ENCODE measurements at regions not wholly inside any gene's neighbourhood (a gene's known extent, or its start where the extent isn't known, plus 50 kb on each side); places are given as distances from the start of the nearest gene placed in this dataset.

DNA sequence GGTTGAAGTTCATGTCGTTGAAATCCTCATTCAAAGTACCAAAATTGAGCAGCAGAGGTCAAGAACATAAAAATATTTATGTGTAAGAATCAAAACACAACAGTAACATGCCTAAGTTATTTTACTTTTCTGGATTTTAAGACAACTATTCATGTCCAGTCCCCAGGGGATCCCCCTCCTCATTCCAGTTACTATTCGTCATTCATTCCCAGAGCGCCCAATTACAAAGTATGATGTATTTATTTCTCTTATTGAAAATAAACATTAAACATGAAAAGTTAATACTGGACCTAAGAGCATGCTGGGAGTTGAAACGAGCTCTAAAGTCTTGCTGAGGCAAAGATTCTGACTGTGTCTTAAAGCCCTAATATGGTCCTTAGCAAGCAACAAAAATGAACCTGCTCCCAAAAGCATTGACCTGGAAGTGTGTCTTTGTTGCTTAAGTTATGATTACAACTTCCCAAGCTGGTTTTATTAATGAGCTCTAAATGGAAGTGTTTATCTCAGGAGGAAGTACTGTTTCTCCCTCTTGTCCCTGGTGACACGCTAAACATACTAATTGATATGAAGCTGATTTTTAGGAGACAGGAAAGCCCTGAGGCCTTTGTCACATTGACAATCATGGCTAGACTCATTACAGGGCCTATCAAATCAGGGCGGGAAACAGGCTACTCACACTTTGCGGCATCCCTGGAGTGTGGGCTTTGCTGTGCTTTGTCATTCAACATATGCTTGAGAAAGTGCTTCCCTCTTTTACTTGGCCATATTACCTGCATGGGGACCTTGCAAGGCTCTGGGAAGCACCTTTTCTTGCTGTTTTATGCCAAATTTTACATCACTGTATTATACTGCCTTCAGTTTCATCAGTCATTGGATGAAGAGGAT, 192.2 kb upstream of the DTNBP1 start:
- H3K9me2 ChIP-seq, result no peaks in the 10 kb centered on the region
- H4K20me1 ChIP-seq (ENCODE audit: insufficient read depth), result no peaks in the 10 kb centered on the region

More for the DNA sequence above, 192.2 kb upstream of the DTNBP1 start:
- Histone ChIP-seq H3K79me2 (ENCODE audit: insufficient read depth) (no peaks in the 10 kb centered on the region), H3K4me3 (ENCODE audit: low read depth in 2 of 2, low read length in 1 of 2) (no peak overlapping the region), H2AFZ (ENCODE audit: low read depth) (no peak overlapping the region), H3K27me3 (ENCODE audit: insufficient read depth) (no peaks in the 10 kb centered on the region), H3K9me3 (no peaks in the 10 kb centered on the region), H3K27ac (ENCODE audit: low read depth in 2 of 2, low read length in 1 of 2) (no peak overlapping the region), H3F3A (replicated peaks; ENCODE audit: insufficient read depth) (no peaks in the 10 kb centered on the region), H3K4me1 (ENCODE audit: control insufficient read depth in 1 of 2, insufficient read depth in 2 of 2, low read depth in 1 of 2, low read length in 1 of 2) (no peaks in the 10 kb centered on the region; a peak in 1 of 4 replicates), H3K9ac (no peak overlapping the region), H3K36me3 (replicated peaks in 1 of 2; ENCODE audit: control insufficient read depth in 1 of 2, insufficient read depth in 2 of 2, low read length in 1 of 2) (no peaks in the 10 kb centered on the region), H3K4me2 (no peak overlapping the region)
- WGBS (ENCODE audit: low lambda C conversion rate), result 51% methylated on average over 7 of the region's 7 CpGs
- ChIA-PET POLR2A (no interaction called here), CTCF (interaction anchor here (1.2 kb wide), 1 partner anchor 11 kb away, joined by 3 read pairs; no protein-coding TSS in a partner anchor)
- TF ChIP-seq, protein P1, sequence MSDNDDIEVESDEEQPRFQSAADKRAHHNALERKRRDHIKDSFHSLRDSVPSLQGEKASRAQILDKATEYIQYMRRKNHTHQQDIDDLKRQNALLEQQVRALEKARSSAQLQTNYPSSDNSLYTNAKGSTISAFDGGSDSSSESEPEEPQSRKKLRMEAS (IDR thresholded peaks at IDR 0.05; ENCODE audit: low read depth), result no peak
- no peak for TF ChIP-seq SMC3 (IDR thresholded peaks at IDR 0.05; ENCODE audit: low read depth, low read length)
- TF ChIP-seq, protein P2, sequence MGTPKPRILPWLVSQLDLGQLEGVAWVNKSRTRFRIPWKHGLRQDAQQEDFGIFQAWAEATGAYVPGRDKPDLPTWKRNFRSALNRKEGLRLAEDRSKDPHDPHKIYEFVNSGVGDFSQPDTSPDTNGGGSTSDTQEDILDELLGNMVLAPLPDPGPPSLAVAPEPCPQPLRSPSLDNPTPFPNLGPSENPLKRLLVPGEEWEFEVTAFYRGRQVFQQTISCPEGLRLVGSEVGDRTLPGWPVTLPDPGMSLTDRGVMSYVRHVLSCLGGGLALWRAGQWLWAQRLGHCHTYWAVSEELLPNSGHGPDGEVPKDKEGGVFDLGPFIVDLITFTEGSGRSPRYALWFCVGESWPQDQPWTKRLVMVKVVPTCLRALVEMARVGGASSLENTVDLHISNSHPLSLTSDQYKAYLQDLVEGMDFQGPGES (IDR thresholded peaks at IDR 0.05; ENCODE audit: low read depth, low read length), result no peak
- no peak for TF ChIP-seq RXRA (IDR thresholded peaks at IDR 0.05; ENCODE audit: borderline replicate concordance, low read depth)
- TF ChIP-seq POLR2AphosphoS5 (IDR thresholded peaks at IDR 0.05; ENCODE audit: low read depth, low read length), result no peak
- TF ChIP-seq, protein P3, sequence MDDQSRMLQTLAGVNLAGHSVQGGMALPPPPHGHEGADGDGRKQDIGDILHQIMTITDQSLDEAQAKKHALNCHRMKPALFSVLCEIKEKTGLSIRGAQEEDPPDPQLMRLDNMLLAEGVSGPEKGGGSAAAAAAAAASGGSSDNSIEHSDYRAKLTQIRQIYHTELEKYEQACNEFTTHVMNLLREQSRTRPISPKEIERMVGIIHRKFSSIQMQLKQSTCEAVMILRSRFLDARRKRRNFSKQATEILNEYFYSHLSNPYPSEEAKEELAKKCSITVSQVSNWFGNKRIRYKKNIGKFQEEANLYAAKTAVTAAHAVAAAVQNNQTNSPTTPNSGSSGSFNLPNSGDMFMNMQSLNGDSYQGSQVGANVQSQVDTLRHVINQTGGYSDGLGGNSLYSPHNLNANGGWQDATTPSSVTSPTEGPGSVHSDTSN (IDR thresholded peaks at IDR 0.05), result no peak
- TF ChIP-seq EZH2phosphoT487 (IDR thresholded peaks at IDR 0.05; ENCODE audit: borderline replicate concordance, low read depth), result no peak
- TF ChIP-seq, protein P4, sequence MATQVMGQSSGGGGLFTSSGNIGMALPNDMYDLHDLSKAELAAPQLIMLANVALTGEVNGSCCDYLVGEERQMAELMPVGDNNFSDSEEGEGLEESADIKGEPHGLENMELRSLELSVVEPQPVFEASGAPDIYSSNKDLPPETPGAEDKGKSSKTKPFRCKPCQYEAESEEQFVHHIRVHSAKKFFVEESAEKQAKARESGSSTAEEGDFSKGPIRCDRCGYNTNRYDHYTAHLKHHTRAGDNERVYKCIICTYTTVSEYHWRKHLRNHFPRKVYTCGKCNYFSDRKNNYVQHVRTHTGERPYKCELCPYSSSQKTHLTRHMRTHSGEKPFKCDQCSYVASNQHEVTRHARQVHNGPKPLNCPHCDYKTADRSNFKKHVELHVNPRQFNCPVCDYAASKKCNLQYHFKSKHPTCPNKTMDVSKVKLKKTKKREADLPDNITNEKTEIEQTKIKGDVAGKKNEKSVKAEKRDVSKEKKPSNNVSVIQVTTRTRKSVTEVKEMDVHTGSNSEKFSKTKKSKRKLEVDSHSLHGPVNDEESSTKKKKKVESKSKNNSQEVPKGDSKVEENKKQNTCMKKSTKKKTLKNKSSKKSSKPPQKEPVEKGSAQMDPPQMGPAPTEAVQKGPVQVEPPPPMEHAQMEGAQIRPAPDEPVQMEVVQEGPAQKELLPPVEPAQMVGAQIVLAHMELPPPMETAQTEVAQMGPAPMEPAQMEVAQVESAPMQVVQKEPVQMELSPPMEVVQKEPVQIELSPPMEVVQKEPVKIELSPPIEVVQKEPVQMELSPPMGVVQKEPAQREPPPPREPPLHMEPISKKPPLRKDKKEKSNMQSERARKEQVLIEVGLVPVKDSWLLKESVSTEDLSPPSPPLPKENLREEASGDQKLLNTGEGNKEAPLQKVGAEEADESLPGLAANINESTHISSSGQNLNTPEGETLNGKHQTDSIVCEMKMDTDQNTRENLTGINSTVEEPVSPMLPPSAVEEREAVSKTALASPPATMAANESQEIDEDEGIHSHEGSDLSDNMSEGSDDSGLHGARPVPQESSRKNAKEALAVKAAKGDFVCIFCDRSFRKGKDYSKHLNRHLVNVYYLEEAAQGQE (IDR thresholded peaks at IDR 0.05; ENCODE audit: low read depth, low read length), result no peak
- no peak for TF ChIP-seq TEAD4 (IDR thresholded peaks at IDR 0.05; ENCODE audit: borderline replicate concordance, insufficient read depth)
- TF ChIP-seq FOXJ3 (CRISPR knock-in tag; IDR thresholded peaks at IDR 0.05), result no peak
- TF ChIP-seq ELF1 (IDR thresholded peaks at IDR 0.05), result no peak
- no peak for TF ChIP-seq TCF12 (IDR thresholded peaks at IDR 0.05)
- no peak for TF ChIP-seq TAF1 (IDR thresholded peaks at IDR 0.05; ENCODE audit: borderline replicate concordance, low read depth, low read length)
- no peak for TF ChIP-seq FOSL2 (IDR thresholded peaks at IDR 0.05; ENCODE audit: borderline replicate concordance, low read depth)
- no peak for TF ChIP-seq RCOR1 (IDR thresholded peaks at IDR 0.05; ENCODE audit: low read length)
- TF ChIP-seq, protein P5, sequence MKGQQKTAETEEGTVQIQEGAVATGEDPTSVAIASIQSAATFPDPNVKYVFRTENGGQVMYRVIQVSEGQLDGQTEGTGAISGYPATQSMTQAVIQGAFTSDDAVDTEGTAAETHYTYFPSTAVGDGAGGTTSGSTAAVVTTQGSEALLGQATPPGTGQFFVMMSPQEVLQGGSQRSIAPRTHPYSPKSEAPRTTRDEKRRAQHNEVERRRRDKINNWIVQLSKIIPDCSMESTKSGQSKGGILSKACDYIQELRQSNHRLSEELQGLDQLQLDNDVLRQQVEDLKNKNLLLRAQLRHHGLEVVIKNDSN (IDR thresholded peaks at IDR 0.05; ENCODE audit: borderline replicate concordance, low read depth), result no peak
- TF ChIP-seq MEF2A (IDR thresholded peaks at IDR 0.05; ENCODE audit: borderline replicate concordance, low read depth), result no peak
- DNase-seq, result no peak
